ENCODE measurements at regions not wholly inside any gene's neighbourhood (a gene's known extent, or its start where the extent isn't known, plus 50 kb on each side); places are given as distances from the start of the nearest gene placed in this dataset.
A peak's percentile ranks its signal among the peaks of the same experiment; 100 is the strongest.
"Not testable (repeated sequence)": the region's sequence is repeated elsewhere in the genome, so short reads cannot be mapped to it uniquely, and the experiment has no call there.

GRCh38 chr1:184184614-184185013, 133.1 kb downstream of the TSEN15 start:
- DNase-seq: not testable (repeated sequence)

DNA sequence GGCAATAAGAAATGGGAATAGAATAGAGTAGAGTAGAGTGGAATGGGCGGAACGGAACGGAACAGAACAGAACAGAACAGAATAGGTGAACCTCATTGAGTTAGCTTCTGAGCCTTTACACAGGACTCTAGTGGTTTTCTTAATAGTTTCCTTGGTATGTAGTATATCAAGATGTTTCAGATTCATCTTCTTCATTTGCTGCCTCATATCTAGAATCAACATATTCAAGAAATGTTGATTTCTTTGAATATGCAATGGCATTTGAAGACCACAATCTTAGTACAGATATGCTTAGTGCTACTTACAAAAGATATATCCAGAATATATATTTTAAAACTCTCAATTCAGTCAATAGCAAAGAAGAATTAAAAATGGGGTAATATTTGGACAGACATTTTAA, 133.8 kb downstream of the TSEN15 start:
- DNase-seq: no peak

- no peak for DNase-seq
These were observed 134.6 kb downstream of the TSEN15 start for GRCh38 chr1:184186167-184186566.

- no peak for DNase-seq
These were observed 135.6 kb downstream of the TSEN15 start for GRCh38 chr1:184187097-184187496.

- DNase-seq: no peak
These were observed 136.5 kb downstream of the TSEN15 start for GRCh38 chr1:184188037-184188436.

- DNase-seq: peak in 1 of 2 experiments; percentile 10
These were observed 137.8 kb downstream of the TSEN15 start for GRCh38 chr1:184189361-184189760.

- DNase-seq: no peak
These were observed 139.1 kb downstream of the TSEN15 start for GRCh38 chr1:184190616-184191015.

- no peak for DNase-seq
These were observed 139.7 kb downstream of the TSEN15 start for GRCh38 chr1:184191181-184191621.

DNA sequence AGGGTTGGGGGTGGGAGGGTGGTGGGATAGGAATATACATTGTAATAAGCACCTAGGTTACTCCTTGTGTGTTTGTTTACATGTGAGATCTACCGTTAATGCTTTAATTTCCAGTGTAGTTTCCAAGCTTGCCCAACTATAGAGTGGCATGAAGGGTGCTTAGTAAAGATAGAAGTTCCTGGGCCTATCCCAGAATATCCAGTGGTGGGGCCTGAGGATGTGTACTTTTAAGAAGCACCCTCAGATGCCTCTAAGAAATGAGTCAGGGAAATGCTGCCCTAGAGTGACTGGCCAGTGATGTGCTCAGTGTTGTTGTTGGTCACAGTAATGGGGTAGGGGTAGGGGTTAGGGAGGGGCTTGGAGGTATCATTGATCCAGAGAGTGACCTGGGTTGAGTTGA, 141.3 kb downstream of the TSEN15 start:
- DNase-seq: no peak

DNA sequence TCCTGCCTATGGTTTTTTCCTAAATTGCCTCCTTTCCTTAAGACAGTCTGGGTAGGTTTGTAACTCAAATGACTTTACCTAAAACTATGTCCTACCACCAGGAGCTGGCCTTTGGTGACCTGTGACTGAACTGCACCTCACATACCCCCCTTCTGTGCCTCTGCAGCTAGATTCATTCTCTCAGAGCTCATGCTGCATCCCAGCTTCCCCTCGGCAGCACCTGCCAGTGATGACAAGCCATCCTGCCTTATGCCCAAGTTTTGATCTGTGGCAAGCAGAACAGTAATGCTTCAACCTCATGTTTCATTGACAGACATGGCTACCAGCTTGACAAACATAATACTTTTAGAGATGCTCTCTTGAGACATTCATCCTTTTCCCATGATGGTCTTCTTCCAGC, 141.9 kb downstream of the TSEN15 start:
- no peak for DNase-seq

DNA sequence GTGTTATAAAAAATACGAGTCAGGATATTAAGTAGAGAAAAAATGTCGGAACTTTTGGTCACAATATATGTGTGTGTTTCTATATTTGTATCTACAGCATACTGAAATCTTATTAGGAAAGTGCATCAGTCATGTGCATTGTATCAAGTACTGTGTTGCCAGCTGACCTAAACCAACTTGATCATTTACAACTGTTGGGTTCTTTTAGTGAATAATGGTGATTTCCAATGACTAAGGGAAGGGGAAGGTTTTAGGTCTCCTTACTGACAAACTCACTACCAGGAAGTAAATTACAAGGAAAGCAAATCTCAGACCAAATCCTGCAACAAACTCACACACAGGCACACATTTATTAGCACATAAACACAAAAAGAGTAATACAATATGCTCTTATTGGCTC, 142.7 kb downstream of the TSEN15 start:
- DNase-seq: no peak

DNA sequence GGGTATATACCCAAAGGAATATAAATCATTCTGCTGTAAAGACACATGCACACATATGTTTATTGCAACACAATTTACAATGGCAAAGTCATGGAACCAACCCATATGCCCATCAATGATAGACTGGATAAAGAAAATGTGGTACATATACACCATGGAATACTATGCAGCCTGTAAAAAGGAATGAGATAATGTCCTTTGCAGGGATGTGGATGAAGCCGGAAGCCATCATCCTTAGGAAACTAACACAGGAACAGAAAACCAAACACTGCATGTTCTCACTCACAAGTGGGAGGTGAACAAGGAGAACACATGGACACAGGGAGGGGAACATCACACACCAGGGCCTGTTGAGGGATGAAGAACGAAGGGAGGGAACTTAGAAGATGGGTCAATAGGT, 144.2 kb downstream of the TSEN15 start:
- DNase-seq: not testable (repeated sequence)

DNA sequence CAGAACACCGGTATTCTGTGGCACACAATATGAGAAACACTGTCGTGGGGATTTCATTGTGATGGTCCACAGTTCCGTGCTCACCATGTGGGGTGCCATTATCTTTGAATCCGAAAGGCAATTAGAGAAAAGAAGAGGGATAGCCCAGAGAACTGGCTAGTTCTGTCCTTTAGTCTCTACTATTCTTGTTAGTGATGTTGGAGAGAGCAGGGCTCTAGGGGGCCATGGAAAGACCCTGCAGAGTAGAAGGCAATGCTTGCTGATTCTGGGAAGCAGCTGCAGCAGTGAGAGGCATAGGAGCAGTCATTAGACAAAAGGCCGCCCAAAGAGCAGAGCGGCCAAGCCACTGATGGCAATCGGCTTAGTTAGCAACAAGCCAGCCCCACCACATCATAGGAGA, 146.3 kb downstream of the TSEN15 start:
- no peak for DNase-seq

- no peak for DNase-seq
These were observed 147.5 kb downstream of the TSEN15 start for GRCh38 chr1:184199036-184199435.

GRCh38 chr1:184199438-184200085, 148.0 kb downstream of the TSEN15 start:
- no peak for DNase-seq

DNA sequence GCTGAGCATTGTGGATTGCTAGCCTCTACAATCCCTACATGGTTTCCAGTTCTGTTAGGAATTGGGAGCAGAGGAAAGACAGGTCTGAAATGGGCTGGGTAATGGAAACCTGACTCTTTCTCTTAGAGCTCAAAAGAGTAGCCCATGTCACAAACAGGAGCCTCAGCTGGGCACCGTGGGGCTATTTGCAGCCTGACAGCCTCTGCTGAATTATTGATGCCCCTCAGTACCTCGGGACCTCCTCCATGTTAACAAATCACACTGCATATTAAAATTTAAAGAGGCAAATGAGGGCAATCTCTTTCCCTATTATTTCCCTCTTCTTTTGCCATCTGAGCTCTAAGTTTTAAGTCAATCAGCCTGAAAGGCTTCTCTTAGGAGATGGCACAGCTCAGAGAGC, 157.1 kb downstream of the TSEN15 start:
- no peak for DNase-seq

DNA sequence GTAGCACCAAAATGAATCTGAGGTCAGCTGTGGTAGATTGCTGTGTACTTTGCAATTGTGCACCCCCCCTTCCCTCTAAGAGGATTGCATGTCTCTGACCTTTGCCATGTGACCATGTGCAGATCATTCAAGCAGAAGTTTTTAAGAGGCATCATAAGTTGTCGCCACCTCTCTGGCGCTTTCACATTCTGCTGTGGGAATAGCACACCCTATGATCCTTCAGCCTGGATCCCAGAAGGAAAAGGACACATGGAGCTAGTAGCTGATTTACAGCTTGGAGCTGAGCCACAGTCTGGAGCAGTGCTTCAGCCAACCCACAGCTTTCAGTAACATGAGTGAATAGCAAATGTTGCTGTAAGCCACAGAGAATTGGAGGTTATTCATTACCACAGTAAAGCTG, 158.5 kb downstream of the TSEN15 start:
- DNase-seq: no peak

DNA sequence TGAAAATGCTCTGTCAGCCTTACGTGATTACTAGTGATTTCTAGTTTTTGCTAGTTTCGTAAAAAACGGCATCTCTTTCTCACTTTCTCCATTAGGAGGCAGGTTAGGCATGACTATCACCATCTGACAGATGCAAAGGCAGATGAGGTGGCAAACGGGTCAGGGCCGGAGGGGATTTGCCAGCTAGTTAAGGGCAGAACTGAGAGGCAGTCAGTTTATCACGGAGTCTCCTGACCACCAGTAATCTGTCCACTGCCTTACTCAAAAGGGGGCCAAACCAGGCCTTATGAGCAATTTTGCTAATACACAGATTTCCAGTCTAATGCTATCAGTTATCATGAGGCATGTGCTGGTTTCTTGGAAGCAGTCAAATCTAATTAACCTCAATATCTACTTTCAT, 159.3 kb downstream of the TSEN15 start:
- DNase-seq: no peak

DNA sequence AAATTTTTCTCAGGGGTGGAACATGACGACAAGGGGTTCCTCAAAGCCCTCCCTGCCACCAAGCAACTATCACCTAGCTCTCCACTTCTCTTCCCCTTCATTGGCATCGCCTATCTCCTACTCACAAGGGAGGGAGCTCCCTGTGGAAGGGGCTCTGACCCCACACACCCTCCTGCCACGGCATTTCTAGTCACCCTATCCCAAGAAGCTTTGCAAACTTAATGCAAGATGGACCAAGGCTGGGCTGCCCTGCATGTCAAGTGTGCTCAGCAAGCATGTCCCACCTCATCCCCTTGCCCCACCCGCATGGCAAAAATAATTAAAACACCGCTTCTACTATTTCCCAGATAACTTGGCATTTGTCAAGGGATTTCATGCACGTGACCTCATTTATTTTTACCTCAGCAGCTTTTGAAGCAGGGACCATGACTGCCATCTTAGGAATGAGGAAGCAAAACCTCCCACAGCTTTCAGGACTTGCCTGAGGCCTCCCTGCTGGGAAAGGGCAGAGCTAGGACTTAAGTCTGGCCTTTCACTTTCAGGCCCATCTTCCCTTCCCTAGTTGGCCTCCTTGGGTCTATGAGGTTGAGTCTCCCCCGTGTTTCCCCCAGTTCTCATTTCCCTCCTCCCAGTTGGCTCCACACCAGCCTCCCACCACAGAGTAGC, 161.3 kb downstream of the TSEN15 start:
- DNase-seq: no peak

DNA sequence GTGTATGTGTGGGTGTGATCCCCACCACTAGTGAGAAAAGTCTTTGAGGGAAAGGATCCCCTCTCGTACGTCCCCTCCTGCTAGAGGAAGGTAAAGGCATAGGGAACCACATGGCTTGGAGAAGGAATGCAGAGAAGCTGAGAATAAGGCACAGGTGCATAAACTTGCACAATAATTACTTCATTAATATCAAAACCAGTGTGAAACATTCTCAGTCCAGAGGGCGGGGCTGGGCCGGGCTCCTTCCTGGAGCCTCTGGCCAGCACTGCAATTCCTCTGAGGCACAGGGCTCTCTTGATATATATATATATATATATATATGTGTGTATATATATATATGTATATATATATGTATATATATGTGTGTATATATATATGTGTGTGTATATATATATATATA, 162.6 kb downstream of the TSEN15 start:
- DNase-seq: no peak

GRCh38 chr1:184215274-184215925, 163.9 kb downstream of the TSEN15 start:
- no peak for DNase-seq

DNA sequence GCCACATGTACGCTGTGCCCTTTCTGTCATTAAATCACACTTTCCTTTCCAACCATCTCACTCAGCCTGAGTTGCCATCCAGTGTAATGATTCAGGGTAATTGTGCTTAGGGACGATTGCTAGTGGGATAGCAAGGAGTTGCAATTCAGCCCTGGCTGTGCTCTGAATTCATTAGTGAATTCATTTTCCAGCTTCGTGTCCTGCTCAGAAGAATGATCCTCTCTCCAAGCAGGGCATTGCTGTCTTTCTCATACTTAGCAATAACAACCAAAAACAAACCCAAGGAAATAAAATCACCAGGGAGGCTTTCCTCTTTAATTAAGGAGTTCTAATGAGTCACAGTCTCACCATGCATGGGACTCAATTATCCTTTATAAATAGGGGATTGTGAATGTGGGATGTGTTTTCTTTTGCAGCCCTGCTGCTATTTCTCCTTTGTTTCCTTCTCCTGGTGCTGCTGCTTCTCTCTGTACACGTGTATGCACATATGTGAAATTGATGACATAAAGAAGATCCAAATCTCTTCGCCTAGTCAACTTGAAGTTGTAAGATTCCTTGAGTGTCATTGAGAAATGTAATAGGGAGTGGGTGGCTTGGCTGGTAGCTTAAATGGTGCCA, 167.0 kb downstream of the TSEN15 start:
- DNase-seq: no peak

DNA sequence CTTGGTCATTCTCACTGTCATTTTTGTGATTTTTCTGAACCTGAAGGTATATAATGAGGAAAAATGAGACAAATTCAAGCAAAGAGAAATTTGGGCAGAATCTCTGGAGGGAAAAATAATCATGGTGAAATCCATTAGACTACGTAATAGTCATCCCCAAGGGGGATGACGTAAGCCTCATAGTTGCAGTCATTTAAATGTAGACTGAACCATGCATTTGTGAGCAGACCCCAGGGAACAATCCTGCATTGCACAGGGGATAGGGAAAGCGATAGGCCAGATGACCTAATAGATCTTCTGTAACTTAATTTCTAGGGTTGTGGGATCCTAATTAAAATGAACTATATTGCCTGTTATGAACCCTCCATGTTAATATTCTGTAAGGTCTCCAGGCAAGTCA, 167.4 kb upstream of the C1orf21 start:
- DNase-seq: no peak

- DNase-seq: no peak
These were observed 166.9 kb upstream of the C1orf21 start for GRCh38 chr1:184219883-184220282.

Measured in SHP77 (cell line).